ENCODE measurements at regions not wholly inside any gene's neighbourhood (a gene's known extent, or its start where the extent isn't known, plus 50 kb on each side); places are given as distances from the start of the nearest gene placed in this dataset.

DNA sequence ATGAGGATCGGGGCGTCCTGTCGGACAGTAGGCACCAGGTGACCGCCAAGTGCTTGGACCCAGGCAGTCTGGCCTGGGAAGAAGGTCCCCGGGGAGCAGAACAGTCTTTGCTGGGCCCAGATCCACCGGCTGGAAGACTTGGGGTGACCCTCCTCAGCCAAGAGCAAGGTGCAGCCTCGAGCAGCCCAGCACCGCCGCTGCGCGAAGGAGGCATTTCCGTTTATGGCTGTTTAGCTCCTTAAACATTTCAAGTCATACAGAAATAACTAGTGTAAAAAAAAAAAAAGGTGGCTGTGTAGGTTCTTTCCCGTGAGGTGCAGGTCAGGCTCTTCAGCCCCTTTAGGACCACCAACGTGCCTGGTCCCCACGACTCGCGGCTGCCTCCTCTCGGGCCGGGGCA lies 370.2 kb downstream of the CMPK2 start:
- no peak overlapping the region for H3K9ac ChIP-seq
- CTCF ChIA-PET, result interaction anchor here (1.5 kb wide), 1 partner anchor 21 kb away, joined by 3 read pairs; no protein-coding TSS in a partner anchor
- no peaks in the 10 kb centered on the region for H3K9me3 ChIP-seq
- TF ChIP-seq, protein P1, sequence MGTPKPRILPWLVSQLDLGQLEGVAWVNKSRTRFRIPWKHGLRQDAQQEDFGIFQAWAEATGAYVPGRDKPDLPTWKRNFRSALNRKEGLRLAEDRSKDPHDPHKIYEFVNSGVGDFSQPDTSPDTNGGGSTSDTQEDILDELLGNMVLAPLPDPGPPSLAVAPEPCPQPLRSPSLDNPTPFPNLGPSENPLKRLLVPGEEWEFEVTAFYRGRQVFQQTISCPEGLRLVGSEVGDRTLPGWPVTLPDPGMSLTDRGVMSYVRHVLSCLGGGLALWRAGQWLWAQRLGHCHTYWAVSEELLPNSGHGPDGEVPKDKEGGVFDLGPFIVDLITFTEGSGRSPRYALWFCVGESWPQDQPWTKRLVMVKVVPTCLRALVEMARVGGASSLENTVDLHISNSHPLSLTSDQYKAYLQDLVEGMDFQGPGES (IDR thresholded peaks at IDR 0.05; ENCODE audit: low read depth, low read length), result no peak
- TF ChIP-seq RCOR1 (IDR thresholded peaks at IDR 0.05; ENCODE audit: low read length) (no peak), TAF1 (IDR thresholded peaks at IDR 0.05; ENCODE audit: borderline replicate concordance, low read depth, low read length) (no peak), SIN3A (IDR thresholded peaks at IDR 0.05; ENCODE audit: borderline replicate concordance, low read depth, low read length) (no peak)
- TF ChIP-seq, protein P2, sequence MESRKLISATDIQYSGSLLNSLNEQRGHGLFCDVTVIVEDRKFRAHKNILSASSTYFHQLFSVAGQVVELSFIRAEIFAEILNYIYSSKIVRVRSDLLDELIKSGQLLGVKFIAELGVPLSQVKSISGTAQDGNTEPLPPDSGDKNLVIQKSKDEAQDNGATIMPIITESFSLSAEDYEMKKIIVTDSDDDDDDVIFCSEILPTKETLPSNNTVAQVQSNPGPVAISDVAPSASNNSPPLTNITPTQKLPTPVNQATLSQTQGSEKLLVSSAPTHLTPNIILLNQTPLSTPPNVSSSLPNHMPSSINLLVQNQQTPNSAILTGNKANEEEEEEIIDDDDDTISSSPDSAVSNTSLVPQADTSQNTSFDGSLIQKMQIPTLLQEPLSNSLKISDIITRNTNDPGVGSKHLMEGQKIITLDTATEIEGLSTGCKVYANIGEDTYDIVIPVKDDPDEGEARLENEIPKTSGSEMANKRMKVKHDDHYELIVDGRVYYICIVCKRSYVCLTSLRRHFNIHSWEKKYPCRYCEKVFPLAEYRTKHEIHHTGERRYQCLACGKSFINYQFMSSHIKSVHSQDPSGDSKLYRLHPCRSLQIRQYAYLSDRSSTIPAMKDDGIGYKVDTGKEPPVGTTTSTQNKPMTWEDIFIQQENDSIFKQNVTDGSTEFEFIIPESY (IDR thresholded peaks at IDR 0.05; ENCODE audit: borderline replicate concordance, low read depth), result no peak
- H3F3A ChIP-seq (replicated peaks; ENCODE audit: insufficient read depth), result no peaks in the 10 kb centered on the region
- H3K27me3 ChIP-seq (ENCODE audit: insufficient read depth), result no peaks in the 10 kb centered on the region
- H3K36me3 ChIP-seq (replicated peaks in 1 of 2; ENCODE audit: control insufficient read depth in 1 of 2, insufficient read depth in 2 of 2, low read length in 1 of 2), result no peaks in the 10 kb centered on the region
- H3K4me1 ChIP-seq (ENCODE audit: control insufficient read depth in 1 of 2, insufficient read depth in 2 of 2, low read depth in 1 of 2, low read length in 1 of 2), result peaks cover 0 to 8% of the 10 kb centered on the region in 2 experiments; a peak in 1 of 4 replicates
- no peak overlapping the region for H3K4me3 ChIP-seq (ENCODE audit: low read depth in 2 of 2, low read length in 1 of 2)
- H3K79me2 ChIP-seq (ENCODE audit: insufficient read depth), result no peaks in the 10 kb centered on the region
- no peak overlapping the region for H2AFZ ChIP-seq (ENCODE audit: low read depth)
- H4K20me1 ChIP-seq (ENCODE audit: insufficient read depth), result no peaks in the 10 kb centered on the region
- no peak overlapping the region for H3K27ac ChIP-seq (ENCODE audit: low read depth in 2 of 2, low read length in 1 of 2)
- POLR2A ChIA-PET, result no interaction called here
- DNase-seq, result no peak
- 77% methylated on average over 16 of the region's 19 CpGs for WGBS (ENCODE audit: low lambda C conversion rate)
- no peak overlapping the region for H3K4me2 ChIP-seq
- H3K9me2 ChIP-seq, result no peaks in the 10 kb centered on the region

DNA sequence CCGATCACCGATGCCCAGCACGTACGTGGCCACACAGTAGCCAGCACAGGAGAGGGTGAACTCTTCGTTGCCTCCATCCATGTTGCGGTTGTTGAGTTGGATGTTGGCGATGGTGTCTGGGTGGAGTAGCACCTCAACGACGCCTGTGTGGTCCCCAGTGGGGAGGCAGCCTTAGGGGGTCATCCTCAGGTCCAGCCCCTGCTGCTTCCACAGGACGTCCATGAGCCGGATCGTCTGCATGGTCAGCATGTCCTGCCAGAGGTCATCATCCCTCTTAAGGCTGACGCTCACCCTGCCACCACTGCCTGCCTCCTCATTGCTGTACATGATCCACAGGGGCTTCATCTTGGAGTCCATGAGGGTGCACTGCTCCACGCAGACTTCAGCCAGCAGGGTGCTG lies 369.3 kb downstream of the CMPK2 start:
- Histone ChIP-seq H3K9me2 (no peaks in the 10 kb centered on the region), H3K36me3 (replicated peaks in 1 of 2; ENCODE audit: control insufficient read depth in 1 of 2, insufficient read depth in 2 of 2, low read length in 1 of 2) (no peaks in the 10 kb centered on the region), H3K27me3 (ENCODE audit: insufficient read depth) (no peaks in the 10 kb centered on the region), H3K9ac (no peak overlapping the region), H3K79me2 (ENCODE audit: insufficient read depth) (no peaks in the 10 kb centered on the region), H3K4me1 (ENCODE audit: control insufficient read depth in 1 of 2, insufficient read depth in 2 of 2, low read depth in 1 of 2, low read length in 1 of 2) (peaks cover 0 to 8% of the 10 kb centered on the region in 2 experiments; a peak in 1 of 4 replicates), H3F3A (replicated peaks; ENCODE audit: insufficient read depth) (no peaks in the 10 kb centered on the region), H2AFZ (ENCODE audit: low read depth) (no peak overlapping the region), H3K27ac (ENCODE audit: low read depth in 2 of 2, low read length in 1 of 2) (no peak overlapping the region), H3K4me3 (ENCODE audit: low read depth in 2 of 2, low read length in 1 of 2) (no peak overlapping the region), H4K20me1 (ENCODE audit: insufficient read depth) (no peaks in the 10 kb centered on the region), H3K4me2 (no peak overlapping the region), H3K9me3 (no peaks in the 10 kb centered on the region)
- 71% methylated on average over 14 of the region's 14 CpGs for WGBS (ENCODE audit: low lambda C conversion rate)
- CTCF ChIA-PET, result interaction anchor here (1.5 kb wide), 1 partner anchor 20 kb away, joined by 3 read pairs; no protein-coding TSS in a partner anchor
- DNase-seq, result no peak
- POLR2A ChIA-PET, result no interaction called here
- TF ChIP-seq RAD21 (IDR thresholded peaks at IDR 0.05; ENCODE audit: low read length) (no peak), SIN3A (IDR thresholded peaks at IDR 0.05; ENCODE audit: borderline replicate concordance, low read depth, low read length) (no peak), FOXM1 (IDR thresholded peaks at IDR 0.05; ENCODE audit: low read depth) (no peak), MEF2A (IDR thresholded peaks at IDR 0.05; ENCODE audit: borderline replicate concordance, low read depth) (no peak), RCOR1 (IDR thresholded peaks at IDR 0.05; ENCODE audit: low read length) (no peak), RXRA (IDR thresholded peaks at IDR 0.05; ENCODE audit: borderline replicate concordance, low read depth) (no peak), EZH2phosphoT487 (IDR thresholded peaks at IDR 0.05; ENCODE audit: borderline replicate concordance, low read depth) (no peak), GABPA (IDR thresholded peaks at IDR 0.05; ENCODE audit: low read depth) (no peak), YY1 (IDR thresholded peaks at IDR 0.05; ENCODE audit: low read depth) (no peak), MXI1 (IDR thresholded peaks at IDR 0.05; ENCODE audit: low read depth, low read length) (no peak), NRF1 (IDR thresholded peaks at IDR 0.05; ENCODE audit: low read depth, low read length) (no peak)
- TF ChIP-seq, protein P3, sequence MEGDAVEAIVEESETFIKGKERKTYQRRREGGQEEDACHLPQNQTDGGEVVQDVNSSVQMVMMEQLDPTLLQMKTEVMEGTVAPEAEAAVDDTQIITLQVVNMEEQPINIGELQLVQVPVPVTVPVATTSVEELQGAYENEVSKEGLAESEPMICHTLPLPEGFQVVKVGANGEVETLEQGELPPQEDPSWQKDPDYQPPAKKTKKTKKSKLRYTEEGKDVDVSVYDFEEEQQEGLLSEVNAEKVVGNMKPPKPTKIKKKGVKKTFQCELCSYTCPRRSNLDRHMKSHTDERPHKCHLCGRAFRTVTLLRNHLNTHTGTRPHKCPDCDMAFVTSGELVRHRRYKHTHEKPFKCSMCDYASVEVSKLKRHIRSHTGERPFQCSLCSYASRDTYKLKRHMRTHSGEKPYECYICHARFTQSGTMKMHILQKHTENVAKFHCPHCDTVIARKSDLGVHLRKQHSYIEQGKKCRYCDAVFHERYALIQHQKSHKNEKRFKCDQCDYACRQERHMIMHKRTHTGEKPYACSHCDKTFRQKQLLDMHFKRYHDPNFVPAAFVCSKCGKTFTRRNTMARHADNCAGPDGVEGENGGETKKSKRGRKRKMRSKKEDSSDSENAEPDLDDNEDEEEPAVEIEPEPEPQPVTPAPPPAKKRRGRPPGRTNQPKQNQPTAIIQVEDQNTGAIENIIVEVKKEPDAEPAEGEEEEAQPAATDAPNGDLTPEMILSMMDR (IDR thresholded peaks at IDR 0.05), result no peak
- TF ChIP-seq, protein P1 (IDR thresholded peaks at IDR 0.05; ENCODE audit: low read depth, low read length), result no peak
- TF ChIP-seq, protein P4, sequence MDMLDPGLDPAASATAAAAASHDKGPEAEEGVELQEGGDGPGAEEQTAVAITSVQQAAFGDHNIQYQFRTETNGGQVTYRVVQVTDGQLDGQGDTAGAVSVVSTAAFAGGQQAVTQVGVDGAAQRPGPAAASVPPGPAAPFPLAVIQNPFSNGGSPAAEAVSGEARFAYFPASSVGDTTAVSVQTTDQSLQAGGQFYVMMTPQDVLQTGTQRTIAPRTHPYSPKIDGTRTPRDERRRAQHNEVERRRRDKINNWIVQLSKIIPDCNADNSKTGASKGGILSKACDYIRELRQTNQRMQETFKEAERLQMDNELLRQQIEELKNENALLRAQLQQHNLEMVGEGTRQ (IDR thresholded peaks at IDR 0.05; ENCODE audit: borderline replicate concordance, low read depth, low read length), result no peak

Measured in SK-N-SH (cell line).